ENCODE measurements at regions not wholly inside any gene's neighbourhood (a gene's known extent, or its start where the extent isn't known, plus 50 kb on each side); places are given as distances from the start of the nearest gene placed in this dataset.

DNA sequence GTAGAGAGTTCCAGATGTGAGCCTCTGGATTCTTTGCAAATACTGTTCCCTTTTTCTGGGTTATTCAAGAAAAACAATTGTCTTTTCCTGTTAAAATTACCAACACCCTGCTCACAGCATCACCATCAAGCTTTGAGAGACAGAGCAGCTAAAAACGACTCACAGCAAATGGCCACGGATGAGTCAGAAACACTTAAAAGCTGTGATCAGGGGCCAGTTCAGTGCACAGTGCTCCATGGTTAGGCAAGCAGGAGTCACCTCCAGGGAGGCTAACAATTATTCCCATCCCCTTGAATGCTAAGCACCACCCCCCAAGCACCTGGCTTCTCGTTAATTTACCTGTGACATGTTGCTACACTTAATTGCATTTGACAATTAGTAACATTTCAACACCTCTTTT, 128.4 kb upstream of the CAMK1G start:
- DNase-seq: no peak

- no peak for DNase-seq
Observed at GRCh38 chr1:209455661-209456358, 127.7 kb upstream of the CAMK1G start.

- no peak for DNase-seq
Observed at GRCh38 chr1:209456878-209457277, 126.6 kb upstream of the CAMK1G start.

- DNase-seq: no peak
Observed at GRCh38 chr1:209457401-209458125, 126.0 kb upstream of the CAMK1G start.

DNA sequence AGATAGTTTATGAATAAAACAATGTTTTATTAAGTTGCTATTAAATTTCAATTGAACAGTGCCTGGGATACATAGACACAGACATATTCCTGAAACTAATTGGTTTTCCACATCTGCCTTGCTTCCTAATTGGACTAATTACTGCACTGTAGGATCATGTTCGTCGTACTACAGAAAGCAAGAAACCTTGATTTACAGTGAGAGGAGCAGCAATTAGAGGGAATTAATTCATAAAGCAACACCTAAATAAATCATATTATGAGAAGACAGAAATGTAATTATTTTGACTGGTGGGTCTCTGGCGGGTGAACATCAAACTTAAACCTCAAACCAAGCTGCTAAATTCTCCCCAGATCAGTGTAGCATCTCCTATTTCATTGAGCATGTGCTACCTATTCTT, 124.6 kb upstream of the CAMK1G start:
- DNase-seq: no peak

GRCh38 chr1:209461168-209461567, 122.3 kb upstream of the CAMK1G start:
- DNase-seq: no peak

- no peak for DNase-seq
Observed at GRCh38 chr1:209462433-209462832, 121.1 kb upstream of the CAMK1G start.

DNA sequence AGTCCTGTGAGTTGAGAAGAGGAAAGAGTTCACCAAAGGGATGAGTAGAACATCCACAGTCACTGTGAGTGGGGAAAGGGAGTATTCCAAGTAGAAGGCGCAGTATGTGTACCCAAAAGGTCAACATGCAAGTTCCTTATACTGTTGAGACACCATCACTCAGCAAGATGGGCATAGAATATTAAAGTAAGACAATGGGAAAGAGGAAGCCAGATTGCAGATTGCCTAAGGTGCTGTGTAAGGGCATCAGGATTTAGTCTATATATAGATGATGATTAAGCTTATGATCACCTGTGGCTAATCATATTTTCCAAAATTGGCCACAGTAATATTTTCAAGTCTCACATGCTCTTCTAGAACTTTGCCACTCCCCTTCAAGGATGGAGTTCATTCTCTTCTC, 120.1 kb upstream of the CAMK1G start:
- no peak for DNase-seq

DNA sequence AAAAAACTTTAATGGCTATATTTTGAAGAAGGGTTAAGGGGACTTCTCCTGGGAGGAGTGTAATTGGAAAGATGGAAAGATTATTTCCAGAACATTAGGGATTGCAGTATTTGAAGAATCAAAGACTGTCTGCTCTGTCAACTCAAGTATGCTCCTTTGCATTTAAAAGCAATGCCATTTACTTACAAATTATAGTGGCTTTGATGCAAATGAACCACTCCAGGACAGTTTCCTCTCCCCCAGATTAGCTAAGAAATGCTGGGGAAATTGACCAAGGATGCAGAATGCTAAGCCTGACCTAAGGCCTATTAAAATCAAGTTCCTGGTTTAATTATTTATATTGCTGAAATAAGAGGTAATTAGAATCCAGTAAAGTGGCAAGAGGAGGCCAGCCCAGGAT, 110.5 kb upstream of the CAMK1G start:
- no peak for DNase-seq

DNA sequence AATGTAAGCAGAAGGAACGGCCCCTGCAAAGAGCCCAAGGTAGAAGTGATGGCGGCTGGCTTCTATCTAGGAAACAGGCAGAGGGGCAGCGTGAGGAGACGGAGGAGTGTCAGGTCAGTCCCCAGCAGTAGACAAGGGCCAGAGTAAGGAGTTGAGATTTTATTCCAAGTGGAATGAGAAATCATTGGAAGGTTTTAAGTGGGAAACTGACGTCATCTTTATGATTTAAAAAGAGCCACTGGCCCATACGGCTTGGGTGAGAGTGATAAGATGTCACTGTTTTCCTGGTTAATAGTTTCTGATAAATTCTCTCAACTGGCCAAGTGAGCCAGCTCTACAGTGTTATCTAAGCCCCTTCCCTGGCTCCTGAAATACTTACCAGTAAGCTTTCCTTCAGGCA, 103.2 kb upstream of the CAMK1G start:
- no peak for DNase-seq

- no peak for DNase-seq
Observed at GRCh38 chr1:209483691-209484090, 99.8 kb upstream of the CAMK1G start.

DNA sequence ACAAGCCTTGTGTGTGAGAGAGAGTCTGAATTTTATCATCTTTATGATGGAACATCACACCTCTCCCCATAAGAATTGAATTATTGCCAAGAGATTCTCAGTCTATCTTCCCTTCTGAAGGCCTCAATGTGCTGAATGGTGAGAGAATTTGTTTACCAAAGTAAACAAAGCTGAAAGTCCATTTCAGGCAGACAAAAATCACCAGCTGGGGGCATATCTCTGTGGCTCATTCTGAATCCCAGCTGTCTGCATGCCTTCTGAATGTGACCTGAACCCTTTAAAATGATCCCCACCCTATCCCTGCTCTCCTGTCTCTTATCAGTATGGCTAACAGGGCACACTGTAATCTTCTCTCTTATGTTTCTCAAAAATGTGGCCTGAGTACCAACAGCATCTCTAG, 99.1 kb upstream of the CAMK1G start:
- no peak for DNase-seq

- peak; percentile 50 for DNase-seq
Observed at GRCh38 chr1:209485167-209485566, 98.3 kb upstream of the CAMK1G start.

DNA sequence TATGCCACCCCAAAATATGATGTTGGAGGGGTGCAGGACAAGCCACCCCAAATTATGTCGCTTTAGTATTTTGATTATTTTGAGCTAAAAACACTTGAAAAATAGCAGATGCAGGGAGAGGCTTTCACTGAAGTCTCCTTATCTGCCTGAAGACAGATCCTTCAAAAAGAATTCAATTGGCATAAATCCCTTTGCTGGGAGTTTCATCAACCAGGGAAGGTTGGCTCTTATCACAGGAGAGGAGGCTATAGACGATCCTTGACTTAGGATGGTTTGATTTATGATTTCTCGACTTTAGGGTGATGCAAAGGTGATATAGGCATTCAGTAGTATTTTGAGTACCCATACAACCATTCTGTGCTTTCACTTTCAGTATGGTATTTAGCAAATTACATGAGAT, 97.8 kb upstream of the CAMK1G start:
- DNase-seq: no peak

DNA sequence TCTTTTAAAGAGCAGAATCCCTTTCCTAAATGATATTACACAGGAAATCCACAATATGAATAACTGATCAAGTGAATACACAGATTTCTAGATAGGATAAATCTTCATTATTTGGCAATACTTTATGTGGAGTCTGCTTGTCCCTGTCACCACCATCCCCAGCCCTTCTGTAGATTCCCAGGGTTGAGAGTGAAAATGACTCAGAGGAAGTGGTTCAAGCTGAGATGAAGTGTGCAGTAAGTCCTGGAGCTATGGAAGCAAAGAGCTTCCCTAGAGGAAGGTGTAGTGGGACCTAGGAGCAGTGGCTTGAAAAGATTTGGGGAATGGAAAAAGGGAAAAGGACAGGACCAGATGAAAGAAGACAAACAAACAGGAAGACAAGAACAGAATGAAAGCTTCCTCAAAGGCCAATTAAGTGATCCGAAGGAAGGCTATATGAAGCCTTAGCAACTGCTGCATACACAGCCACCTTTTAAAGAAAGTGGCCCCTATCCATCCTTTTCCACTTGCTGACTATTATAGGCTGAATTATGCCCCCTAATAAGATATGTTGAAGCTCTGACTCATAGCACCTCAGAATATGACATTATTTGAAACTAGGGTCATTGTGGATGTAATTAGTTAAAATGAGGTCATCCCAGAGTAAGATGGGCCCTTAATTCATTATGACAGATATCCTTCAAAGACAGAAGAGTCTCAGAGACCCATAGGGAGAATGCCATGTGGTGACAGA, 96.5 kb upstream of the CAMK1G start:
- no peak for DNase-seq

DNA sequence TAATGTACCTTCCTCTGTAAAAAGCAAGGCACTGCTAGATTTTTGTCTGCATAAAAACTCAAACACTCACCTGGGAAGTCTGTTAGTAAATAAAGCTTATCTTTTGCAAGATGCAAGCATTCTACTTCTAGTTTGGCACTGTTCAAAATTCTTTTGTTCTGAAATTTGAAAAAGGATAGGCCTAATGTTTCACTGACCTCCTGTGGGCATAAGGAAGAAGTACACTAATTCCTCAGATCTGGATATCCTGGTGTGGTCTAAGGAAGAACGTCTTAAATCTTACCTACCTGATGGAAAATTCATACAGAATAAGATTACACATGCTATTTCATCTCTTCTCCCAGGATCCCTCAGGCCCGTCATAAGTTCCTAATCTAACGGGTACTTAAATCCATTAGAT, 93.5 kb upstream of the CAMK1G start:
- no peak for DNase-seq

- no peak for DNase-seq
Observed at GRCh38 chr1:209491031-209491430, 92.5 kb upstream of the CAMK1G start.

GRCh38 chr1:209491496-209491895, 92.0 kb upstream of the CAMK1G start:
- no peak for DNase-seq

DNA sequence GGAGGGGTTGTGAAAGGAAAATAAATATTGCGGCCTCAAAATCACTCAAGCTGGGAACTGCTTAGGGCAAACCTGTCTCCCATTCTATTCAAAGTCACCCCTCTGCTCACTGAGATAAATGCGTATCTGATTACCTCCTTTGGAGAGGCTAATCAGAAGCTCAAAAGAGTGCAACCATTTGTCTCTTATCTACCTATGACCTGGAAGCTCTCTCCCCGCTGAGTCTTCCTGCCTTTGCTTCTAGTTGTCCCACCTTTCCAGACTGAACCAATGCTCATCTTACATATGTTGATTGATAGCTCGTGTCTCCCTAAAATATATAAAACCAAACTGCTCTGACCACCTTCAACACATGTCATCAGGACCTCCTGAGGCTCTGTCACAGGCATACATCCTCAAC, 91.6 kb upstream of the CAMK1G start:
- DNase-seq: no peak

DNA sequence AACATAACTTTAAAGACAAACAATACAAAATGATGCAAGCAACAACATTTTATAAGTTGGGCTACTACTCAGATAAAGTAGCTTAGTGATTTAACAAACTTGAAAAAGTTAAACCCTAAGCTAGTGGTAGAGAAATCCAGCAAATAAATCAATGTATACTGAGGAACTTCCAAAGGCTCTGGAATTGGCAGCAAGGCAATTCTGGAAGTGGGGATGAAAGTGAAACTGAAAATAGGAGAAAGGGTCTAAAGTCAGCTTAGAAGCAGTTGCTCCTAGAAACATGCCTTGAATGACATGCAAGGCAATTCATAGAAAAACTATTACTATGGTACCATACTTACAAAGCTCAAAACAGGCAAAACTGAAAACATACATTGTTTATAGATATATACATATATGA, 90.0 kb upstream of the CAMK1G start:
- no peak for DNase-seq

- DNase-seq: no peak
Observed at GRCh38 chr1:209497729-209498128, 85.8 kb upstream of the CAMK1G start.

GRCh38 chr1:209500993-209501392, 82.5 kb upstream of the CAMK1G start:
- DNase-seq: no peak

- no peak for DNase-seq
Observed at GRCh38 chr1:209503196-209503595, 80.3 kb upstream of the CAMK1G start.

DNA sequence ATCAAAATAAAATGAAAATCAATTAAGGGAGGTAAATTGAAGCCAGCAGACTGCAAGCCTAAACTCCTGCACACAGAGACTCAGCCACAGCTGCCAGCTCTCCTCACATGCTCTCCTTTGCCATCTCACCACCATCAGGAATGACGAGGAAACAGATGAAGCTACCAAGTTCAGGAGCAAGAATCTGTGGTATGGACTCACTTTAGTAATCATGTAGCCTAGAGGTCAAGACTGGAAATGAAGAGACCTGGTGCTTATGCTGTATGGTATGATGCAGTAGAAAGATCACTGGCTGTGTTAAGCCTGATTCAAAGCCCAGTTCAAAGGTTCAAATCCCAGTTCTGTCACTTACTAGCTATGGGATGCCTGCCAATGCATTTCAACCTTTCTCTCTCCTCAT, 78.9 kb upstream of the CAMK1G start:
- no peak for DNase-seq

All from NCI-H2081 treated with DMSO at 0.1 percent for 48 hours (cell line).